NCI-H2081 treated with DMSO at 0.1 percent for 48 hours (cell line): ENCODE measurements at regions not wholly inside any gene's neighbourhood (a gene's known extent, or its start where the extent isn't known, plus 50 kb on each side); places are given as distances from the start of the nearest gene placed in this dataset.

Experiments used
- DNase-seq: peaks from one replicate; lab custom pipeline; 2025; lab: John Stamatoyannopoulos, UW

DNA sequence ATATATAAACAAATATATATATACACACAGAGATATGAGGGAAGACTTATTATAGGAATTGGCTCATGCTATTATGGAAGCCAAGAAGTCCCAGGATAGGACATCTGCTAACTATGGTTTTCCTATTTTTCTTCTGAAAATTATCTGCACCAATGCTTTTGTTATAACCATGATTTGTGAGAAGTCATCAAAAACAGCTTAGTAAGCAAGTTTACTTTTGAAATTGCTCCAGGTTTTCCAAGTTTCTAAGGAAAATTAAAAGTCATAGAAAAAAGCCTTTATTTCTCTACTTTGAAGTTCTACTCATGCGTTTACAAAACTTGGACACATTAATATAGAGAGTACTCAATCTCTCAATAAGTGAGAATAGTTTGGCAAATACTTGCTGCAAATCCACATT lies 213.1 kb downstream of the TRAM1L1 start:
- DNase-seq, result no peak

DNA sequence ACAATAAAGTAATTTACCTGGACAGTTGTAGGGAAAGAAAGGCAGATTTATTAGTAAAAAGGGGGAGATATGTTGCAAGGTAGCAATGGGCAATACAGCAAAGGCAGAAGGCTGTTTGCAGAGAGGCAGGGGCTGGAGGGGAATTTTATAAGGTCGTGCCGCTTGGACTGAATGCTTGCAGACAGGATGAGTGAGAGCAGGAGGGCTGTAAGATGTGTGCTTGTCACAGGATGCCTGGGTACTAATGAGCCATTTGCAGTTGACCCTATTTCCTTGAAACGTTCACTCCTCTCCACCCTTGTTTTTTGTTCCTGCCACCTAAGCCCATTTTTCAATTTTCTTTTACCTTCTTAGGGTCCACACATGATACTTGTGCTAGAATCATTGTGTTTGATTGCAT lies 214.7 kb downstream of the TRAM1L1 start:
- DNase-seq, result no peak

DNA sequence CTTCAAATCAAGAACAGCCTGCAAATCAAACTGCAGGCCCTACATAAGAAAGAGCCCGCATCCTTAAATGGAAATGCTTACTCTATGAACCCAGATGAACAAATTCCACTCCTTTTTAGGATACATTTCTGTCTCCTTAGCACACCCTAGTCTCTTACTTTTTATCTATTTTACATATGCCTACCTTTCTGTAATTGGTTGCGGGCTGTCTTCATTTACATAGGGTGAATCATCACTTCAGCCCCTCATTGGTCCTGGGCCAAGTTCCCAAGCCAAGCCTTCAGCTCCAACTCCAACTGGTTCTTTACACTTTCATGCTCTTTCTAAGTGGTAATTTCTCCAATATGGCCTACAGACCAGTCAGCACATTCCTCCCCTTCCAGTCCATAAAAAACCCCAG lies 219.3 kb downstream of the TRAM1L1 start:
- no peak for DNase-seq

DNA sequence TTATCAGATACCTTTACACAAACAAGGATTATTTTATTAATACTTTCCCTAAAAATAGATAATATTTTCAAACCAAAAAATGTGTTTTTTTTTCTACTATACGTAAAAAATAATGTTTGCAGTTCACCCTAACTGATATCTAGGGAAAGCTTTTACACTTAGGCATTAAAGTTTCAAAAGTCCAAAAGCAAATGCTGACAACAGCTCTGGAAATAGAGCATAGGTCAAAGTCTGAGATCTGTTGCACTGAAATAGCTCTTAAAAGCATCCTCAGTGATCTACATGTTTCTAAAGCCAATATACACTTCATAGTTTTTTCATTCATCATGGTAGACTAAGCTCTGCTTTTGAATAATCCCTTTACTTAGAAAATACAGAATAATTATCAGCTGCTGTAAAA lies 222.8 kb downstream of the TRAM1L1 start:
- DNase-seq, result no peak

DNA sequence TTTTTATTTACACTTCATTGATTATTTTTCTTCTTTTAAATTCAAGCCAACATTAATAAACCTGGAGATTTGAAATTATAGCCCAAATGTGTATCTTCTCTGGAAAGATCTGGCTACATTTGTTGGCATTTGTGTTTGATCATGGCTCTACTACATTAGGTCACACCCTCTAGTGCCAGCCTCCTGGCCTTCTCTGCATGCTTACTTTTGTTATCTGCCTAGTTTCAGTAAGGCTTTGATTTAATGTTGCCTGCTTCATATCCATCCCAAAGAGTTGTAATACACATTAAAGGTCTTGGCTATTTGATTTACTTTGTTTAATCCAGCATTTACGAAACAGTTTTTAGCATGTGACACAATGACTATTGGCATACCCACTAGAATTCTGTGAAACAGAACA lies 224.5 kb downstream of the TRAM1L1 start:
- no peak for DNase-seq

DNA sequence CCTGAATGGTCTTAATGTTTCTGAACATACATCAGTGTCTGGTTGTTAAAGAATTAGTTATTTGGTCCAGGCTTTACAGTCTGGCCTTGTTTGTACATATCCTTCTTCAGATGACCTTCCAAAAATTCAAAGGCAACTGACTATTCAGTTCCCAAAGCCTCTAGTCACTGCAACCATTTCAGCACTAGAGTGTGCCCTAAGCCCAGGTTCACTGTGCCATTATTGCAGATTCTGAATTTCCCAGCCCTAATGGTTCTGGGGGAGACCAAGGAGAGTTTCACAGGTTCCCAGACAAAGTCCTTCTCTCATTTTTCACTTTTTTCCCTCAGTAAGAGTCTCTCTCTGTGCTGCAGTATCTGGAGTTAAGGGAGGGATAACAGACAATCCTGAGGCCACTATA lies 235.8 kb downstream of the TRAM1L1 start:
- DNase-seq, result no peak

DNA sequence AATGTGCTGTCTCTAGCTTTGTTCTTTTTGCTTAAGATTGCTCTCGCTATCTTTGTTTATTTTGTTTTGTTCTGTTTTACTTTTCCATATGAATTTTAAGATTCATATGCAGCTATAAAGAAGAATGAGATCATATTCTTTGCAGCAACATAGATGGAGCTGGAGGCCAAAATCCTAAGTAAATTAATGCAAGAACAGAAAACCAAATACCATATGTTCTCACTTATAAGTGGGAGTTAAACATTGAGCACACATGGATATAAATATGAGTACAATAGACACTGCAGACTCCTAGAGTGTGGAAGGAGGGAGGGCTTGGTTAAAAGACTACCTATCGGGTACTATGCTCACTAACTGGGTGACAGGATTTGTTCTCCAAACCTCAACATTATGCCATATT lies 237.8 kb downstream of the TRAM1L1 start:
- DNase-seq, result no peak

DNA sequence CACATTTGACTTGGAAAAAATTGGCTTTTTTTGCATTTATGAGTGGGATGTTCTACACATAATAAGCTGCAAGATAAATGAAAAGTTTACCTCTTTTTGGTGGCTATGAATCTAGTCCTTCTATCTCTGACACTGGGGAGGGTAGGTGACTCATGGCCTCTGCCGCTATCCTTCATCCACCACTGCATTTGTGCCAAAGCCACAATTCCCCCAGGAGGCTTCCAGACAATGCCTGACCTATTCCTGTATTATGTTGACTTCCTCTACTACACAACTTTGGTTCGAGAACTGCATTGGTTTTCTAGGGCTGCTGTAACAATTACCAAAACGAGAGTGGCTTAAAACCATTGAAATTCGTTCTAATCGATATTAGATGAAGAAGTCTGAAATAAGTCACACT lies 245.6 kb downstream of the TRAM1L1 start:
- no peak for DNase-seq

DNA sequence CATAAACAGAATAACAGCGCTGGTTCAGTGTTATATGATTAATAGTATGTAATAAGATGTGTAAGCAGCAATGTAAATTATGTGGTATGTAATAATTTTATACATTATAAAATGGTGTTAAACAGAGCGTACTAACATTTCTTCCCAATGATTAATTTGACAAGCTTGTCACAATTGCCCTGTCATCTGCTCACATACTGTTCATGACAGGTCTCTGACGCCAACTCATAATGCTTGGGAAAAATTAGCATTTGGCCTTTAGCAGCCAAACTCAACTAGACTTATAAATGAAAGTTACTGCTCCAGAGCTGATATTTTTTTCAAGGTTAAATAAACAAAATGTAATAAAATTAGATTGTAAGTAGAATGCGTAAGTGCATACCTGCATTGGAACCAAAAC lies 246.8 kb downstream of the TRAM1L1 start:
- no peak for DNase-seq

DNA sequence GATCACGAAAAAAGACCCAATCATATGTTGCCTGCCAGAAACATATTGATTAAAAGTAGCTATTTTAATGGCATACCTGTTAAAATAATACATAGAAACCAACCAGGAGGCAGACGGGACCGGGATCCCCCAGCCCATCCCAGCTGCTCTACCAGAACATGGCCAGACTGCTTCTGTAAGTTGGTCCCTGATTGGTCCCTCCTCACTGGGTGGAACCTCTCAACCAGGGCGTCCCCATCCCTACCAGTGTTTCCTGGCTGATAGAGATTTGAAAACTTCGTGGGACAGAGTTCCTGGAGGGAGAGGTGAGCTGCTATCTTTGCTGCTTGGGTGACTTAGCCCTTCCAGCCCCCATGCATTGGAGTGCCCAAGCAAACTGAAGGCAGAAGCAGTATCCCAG lies 256.2 kb downstream of the TRAM1L1 start:
- no peak for DNase-seq

DNA sequence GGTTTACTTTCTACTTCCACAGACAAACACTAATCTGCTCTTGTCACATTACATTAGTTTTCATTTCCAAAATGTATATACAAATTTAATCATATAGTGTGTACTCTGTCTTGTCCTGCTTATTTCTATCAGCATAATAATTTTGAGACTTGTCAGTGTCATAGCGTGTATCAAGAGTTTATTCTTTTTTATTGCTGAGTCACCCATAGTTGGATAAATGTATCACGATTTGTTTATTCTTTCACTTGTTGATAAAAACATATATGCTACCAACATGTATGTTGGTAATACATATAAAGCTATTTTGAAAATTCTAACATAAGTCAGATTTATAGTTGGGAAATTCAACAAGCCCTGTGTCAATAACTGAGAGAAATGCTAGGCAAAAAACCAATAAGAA lies 261.2 kb downstream of the TRAM1L1 start:
- DNase-seq, result no peak

DNA sequence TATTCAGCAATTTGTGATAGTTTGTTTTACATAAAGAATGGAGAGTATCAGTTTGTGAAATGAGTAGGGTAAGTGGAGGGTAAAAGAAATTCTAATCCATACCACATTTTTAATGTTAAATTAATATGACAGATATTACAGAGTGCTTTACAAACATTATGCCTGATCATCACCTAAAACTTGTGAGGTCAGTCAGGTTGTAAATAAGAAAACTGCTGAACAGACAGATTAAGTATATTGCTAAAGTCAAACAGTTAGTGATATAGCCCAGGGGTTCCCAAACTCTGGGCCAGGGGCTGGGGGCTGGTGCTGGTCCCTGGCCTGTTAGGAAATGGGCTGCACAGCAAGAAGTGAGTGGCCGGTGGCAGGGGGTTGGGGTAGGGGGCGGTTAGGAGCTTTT lies 273.6 kb downstream of the TRAM1L1 start:
- DNase-seq, result no peak

DNA sequence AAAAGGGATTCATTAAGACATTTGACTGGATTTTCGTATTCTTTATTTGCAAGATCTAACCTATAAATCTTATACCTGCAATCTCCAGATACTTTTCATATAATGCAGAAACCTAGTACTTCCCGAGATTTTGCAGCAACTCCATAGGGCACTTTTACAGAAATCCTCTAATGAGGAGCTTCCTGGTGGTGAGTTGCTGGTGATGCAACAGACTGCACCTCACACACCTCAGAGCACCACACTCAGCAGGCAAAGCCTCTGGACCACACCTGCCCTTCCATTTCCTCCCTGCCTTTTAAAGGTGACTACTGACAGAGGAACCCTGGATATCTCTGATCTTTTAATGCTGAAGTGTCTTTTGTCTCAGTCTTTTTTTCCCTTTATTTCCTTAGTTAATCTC lies 289.4 kb downstream of the TRAM1L1 start:
- DNase-seq, result no peak

DNA sequence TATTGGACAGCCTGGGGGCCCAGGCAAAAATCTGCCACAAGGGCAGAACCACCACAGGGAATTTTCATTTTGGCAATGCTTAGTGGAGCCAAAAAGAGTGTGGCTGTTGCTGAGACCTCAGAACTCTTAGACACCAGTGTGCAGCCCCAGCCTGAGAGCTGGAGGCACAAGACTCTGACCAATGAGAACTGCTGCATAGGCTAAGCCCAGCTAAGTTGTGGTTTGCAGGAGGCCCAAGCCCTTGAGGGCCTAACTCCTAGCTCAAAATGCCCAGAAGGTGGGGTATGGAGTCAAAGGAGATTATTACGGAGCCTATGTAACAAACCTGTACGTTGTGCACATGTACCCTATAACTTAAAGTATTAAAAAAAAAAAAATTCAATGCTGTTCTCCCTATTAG lies 296.7 kb downstream of the TRAM1L1 start:
- no peak for DNase-seq

DNA sequence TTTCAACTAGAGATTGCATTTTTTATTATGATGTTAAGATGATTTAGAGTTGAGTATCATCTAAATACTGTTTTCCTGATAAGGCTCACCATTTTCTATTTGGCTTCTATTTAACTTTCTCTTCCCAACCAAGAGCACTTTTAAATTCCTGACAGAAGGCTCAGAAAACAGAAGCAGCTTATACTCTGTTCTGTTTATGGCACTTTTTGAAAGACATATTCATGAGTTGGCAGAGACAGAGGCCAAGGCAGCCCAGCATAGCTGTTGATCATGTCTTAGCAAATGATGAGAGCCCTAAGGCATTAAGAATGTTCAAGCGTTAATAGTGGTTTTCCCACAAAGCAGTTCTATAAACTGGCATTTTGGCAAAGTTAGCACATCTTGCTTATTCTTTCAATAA lies 330.3 kb downstream of the TRAM1L1 start:
- no peak for DNase-seq

DNA sequence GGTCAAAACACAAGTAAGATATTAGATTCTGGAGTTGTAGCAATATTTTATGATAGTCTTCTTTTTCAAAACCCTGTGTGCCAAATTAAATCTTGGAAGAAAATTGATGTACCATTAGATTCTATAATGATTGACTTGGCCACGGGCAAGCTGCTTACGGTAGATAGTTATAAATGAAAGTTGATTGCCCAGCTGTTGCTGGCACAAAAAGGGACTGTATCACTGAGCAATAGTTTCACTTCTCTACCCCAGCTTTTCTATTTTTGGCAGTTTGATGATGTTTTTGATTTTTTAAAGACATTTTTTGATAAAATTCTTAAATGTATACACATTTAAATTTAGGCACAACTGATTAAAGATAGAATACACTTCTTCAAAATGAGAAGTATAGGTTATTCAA lies 333.3 kb downstream of the TRAM1L1 start:
- no peak for DNase-seq

DNA sequence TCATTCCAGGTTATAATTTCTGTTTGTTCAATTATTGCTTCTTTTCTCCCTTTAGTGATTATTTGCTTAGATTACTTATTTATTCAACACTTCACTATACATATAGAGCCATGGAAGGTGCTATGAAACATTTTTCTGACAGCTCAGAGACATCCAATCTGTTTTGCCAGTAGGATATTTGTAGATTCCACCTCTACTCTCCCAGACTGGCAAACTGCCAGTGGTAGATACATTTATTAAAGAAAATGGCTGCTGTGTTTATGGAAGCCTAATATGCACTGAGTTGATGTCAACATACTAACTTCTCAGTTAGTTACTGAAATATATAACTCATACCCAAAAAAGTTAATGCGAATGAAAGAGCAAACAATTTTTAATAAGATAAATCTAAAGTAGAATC lies 348.6 kb downstream of the TRAM1L1 start:
- DNase-seq, result no peak

DNA sequence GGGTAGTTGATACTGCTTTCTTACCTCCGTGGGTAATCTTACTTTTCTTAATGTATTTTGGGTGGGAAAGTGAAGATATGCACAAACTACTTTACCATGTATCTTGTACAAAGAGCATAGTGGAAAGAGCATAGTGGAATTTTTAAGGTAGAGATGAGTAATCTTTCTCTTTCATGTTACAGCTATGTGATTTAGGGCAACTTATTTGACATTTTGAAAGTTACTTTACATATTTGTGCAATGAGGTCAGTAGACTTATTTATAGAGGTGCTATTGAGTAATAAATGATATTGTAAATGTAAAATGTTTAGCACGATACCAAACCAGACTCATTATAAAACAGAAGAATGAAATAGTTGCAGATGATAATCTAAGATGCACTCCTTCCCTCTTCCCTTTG lies 351.2 kb downstream of the TRAM1L1 start:
- DNase-seq, result no peak

DNA sequence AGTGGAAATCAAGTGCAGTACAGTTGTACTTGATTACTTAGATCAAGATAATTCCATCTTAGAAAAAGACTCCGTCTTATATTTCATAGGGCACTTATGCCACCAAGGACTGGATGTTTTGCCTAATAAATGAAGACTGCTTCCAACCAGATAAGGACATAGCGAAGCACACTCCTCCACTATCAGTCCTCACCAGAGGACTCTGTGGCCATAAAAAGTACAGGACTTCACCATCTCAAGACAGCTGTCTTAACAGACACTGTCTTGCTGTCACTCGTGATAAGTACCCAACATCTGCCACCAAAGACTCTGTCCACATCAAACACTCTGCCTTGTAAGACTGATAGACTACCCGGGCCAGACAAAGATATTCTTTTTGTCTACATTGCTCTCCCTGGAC lies 352.0 kb downstream of the TRAM1L1 start:
- no peak for DNase-seq

DNA sequence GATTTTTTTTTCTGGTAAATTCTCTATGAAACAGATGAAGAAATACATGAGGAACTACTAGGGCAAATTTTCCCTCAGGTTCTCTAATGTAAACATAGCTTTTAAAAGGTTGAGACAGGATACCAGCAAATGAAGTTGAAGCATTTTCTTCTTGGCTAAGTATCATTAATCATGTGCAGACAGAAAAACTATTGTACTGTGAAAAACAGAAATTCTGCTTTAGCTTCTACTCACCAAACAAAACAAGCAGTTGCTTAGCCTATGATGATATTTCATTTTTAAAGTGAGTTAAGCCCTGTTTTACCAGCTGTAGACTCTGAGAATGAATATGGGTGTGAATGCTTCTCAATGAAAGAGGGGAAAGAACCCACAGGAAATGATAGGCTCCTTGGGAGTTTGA lies 358.9 kb downstream of the TRAM1L1 start:
- DNase-seq, result no peak

DNA sequence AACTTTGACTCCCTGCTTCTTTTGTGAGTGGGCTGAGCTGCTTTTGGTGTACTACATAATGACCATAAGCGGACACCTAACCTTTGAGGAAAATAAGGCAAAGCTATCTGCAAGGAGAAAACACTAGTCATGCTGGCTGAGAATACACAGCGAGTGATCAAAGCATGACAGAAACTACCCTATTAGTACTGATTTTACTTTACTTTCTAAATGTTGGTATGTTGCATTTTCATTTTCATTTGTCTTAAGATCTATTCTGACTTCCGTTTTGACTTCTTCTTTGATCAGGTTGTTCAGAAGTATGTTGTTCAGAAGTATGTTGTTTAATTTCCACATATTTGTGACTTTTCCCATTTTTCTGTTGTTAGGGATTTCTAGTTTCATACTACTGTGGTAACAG lies 361.1 kb downstream of the TRAM1L1 start:
- no peak for DNase-seq

DNA sequence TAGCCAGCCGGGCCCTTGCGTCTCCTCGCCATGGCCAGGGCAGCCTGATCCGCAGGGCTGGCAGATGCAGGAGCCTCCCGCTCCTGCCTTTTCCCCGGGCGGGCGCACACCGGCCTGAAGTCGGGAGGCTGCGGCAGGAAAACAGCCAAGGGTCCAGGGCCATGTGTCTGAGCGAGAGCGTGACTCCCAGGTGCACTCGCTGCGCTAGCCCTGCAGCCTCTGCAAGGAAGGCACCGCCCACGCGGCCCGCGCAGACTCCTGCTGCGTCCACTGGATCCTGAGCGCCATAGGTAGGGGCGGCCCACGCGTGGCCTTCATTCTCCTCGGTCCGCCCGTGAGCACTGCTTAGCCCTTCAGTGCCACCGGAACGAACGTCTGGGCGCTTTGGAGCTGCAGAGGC lies 379.9 kb downstream of the TRAM1L1 start:
- DNase-seq, result no peak

DNA sequence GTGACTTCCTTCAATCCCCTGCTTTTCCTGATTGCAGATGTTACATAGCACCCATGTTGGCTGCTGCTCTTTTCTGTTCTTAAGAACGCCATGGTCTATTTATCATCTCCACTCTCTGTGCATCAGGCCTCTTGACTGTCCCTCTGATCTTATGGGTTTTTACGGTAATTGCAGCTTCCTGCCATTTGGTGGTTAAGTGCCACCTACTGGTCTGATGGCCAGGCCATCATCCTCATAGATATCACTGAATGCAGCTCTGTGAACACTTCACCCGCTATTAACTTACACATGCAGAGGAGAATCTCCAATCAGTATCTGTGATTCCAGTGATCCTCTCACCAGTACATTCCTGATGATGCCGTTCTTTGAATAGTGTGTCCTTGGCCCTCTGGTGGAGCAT lies 382.4 kb downstream of the TRAM1L1 start:
- DNase-seq, result no peak

DNA sequence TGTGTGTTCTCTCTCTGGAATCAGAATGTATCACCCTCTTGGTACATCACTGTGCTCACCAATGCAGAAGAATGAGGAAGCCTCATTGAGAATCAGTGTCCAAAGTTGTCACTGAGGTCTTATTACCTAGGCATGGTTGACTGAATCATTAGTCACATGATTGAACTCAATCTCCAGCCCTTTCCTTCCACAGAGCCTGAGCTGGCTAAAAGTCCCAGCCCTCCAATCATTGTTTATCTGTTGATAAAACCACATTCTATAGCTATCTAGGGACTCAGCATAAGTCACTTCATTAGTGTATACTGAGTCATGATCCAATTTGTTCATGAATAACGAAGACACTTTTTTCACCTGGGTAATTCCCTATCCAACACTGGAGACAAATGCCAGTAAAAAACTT lies 396.8 kb downstream of the TRAM1L1 start:
- no peak for DNase-seq

DNA sequence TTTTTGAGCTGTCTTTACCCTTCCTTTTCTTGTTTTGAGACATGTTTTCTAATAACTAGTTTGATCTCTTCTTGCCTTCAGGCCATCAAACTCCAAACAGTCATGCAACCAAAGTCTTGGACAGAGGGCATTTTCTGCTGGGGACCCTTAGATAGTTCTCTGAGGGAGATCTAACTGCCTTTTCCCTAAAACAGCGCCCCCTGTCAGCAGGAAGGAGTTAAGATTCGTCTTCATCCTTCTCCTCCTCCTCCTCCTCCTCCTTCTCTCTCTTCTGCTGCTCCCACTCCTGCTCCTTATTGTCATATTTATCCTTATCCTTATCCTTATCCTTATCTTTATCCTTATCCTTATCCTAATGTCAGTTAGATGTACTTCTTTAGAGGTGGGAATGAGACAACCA lies 417.2 kb downstream of the TRAM1L1 start:
- no peak for DNase-seq
